ENCODE measurements at regions not wholly inside any gene's neighbourhood (a gene's known extent, or its start where the extent isn't known, plus 50 kb on each side); places are given as distances from the start of the nearest gene placed in this dataset.

DNA sequence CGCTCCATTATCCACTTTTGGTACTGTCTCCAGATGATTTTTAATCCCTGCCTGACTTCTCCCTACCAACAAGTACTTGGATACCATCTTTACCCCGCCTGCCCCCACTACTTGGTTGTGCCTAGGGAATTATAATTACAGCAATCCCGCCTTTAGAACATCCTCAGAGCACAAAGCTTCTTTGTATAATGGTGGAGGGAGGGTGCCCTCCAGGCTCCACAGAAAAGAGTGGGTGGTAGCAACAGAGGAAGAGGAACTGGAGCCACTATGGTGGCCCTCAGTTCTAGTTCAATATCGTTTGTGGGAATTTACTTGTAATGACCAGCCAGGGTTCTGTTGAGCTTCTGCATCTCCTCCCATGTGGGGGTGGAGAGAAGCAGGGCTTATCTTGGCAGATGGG lies 79.0 kb upstream of the RNF38 start:
- no peaks in the 10 kb centered on the region; the same call in 1 of the 2 replicates for H3K79me2 ChIP-seq (ENCODE audit: low read depth)
- H2AFZ ChIP-seq, result no peak overlapping the region
- H3K4me2 ChIP-seq, result no peak overlapping the region
- H3F3A ChIP-seq (ENCODE audit: insufficient read depth, low read depth), result no peaks in the 10 kb centered on the region
- no peak overlapping the region for H3K4me3 ChIP-seq
- intact Hi-C loops (cut with micrococcal nuclease; ENCODE audit: unreplicated experiment), result no loop called here
- no peaks in the 10 kb centered on the region for H3K9me2 ChIP-seq (ENCODE audit: insufficient read depth)
- no peak for DNase-seq
- no peaks in the 10 kb centered on the region for H3K36me3 ChIP-seq (ENCODE audit: low read depth)
- no peak overlapping the region for H3K27ac ChIP-seq
- BruUV-seq (replicated peaks), result no TSS peak
- H4K20me1 ChIP-seq (ENCODE audit: insufficient read depth), result no peaks in the 10 kb centered on the region
- H3K4me1 ChIP-seq (replicated peaks; ENCODE audit: insufficient read depth), result no peaks in the 10 kb centered on the region
- TF ChIP-seq EZH2 (IDR thresholded peaks at IDR 0.05; ENCODE audit: low read depth), result no peak
- TF ChIP-seq, protein P1, sequence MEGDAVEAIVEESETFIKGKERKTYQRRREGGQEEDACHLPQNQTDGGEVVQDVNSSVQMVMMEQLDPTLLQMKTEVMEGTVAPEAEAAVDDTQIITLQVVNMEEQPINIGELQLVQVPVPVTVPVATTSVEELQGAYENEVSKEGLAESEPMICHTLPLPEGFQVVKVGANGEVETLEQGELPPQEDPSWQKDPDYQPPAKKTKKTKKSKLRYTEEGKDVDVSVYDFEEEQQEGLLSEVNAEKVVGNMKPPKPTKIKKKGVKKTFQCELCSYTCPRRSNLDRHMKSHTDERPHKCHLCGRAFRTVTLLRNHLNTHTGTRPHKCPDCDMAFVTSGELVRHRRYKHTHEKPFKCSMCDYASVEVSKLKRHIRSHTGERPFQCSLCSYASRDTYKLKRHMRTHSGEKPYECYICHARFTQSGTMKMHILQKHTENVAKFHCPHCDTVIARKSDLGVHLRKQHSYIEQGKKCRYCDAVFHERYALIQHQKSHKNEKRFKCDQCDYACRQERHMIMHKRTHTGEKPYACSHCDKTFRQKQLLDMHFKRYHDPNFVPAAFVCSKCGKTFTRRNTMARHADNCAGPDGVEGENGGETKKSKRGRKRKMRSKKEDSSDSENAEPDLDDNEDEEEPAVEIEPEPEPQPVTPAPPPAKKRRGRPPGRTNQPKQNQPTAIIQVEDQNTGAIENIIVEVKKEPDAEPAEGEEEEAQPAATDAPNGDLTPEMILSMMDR (conservative IDR thresholded peaks at IDR 0.05), result no peak
- ChIA-PET POLR2A (ENCODE audit: unreplicated experiment) (no interaction called here), CTCF (no interaction called here)
- no peaks in the 10 kb centered on the region for H3K9me3 ChIP-seq (ENCODE audit: insufficient read depth, low read depth)
- H3K27me3 ChIP-seq (ENCODE audit: insufficient read depth, low read depth), result no peaks in the 10 kb centered on the region

DNA sequence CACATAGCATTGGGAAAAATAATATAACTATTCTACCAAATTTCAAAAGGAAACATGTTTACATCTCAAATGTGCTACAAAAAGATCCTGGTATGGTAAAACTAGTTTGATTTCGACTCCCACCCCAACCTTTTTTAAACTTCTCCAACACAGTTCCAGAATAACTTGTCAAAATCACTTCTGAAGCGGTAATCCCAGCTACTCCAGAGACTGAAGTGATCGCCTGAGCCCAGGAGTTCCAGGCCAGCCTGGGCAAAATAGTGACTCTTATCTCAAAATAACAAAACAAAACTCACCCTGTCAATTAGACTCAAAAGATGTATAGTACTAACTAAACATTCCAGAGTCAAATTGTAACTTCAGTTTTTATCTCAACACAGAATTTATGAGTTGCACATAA lies 71.3 kb upstream of the RNF38 start:
- peak overlapping the region; percentile 39; the same call in 1 of the 2 replicates for H3K4me3 ChIP-seq
- no peaks in the 10 kb centered on the region for H4K20me1 ChIP-seq (ENCODE audit: insufficient read depth)
- H3K79me2 ChIP-seq (ENCODE audit: low read depth), result no peaks in the 10 kb centered on the region
- intact Hi-C loops (cut with micrococcal nuclease; ENCODE audit: unreplicated experiment), result no loop called here
- 0 out of 2 replicates have a peak overlapping the region, but pooled peaks have one; percentile 29 for H3K27ac ChIP-seq
- ChIA-PET POLR2A (ENCODE audit: unreplicated experiment) (interaction anchor here (0.6 kb wide), 1 partner anchor 145 kb away, joined by 11 read pairs; no protein-coding TSS in a partner anchor), CTCF (no interaction called here)
- no peaks in the 10 kb centered on the region for H3K27me3 ChIP-seq (ENCODE audit: insufficient read depth, low read depth)
- H3K9me3 ChIP-seq (ENCODE audit: insufficient read depth, low read depth), result no peaks in the 10 kb centered on the region
- H3K4me2 ChIP-seq, result peak overlapping the region; percentile 62
- H3K36me3 ChIP-seq (ENCODE audit: low read depth), result no peaks in the 10 kb centered on the region
- TF ChIP-seq, protein P1 (conservative IDR thresholded peaks at IDR 0.05), result no peak
- TF ChIP-seq EZH2 (IDR thresholded peaks at IDR 0.05; ENCODE audit: low read depth), result no peak
- DNase-seq, result no peak
- no TSS peak for BruUV-seq (replicated peaks)
- no peak overlapping the region; the same call in 1 of the 2 replicates for H2AFZ ChIP-seq
- no peaks in the 10 kb centered on the region for H3K4me1 ChIP-seq (replicated peaks; ENCODE audit: insufficient read depth)
- H3K9me2 ChIP-seq (ENCODE audit: insufficient read depth), result no peaks in the 10 kb centered on the region
- H3F3A ChIP-seq (ENCODE audit: insufficient read depth, low read depth), result no peaks in the 10 kb centered on the region

DNA sequence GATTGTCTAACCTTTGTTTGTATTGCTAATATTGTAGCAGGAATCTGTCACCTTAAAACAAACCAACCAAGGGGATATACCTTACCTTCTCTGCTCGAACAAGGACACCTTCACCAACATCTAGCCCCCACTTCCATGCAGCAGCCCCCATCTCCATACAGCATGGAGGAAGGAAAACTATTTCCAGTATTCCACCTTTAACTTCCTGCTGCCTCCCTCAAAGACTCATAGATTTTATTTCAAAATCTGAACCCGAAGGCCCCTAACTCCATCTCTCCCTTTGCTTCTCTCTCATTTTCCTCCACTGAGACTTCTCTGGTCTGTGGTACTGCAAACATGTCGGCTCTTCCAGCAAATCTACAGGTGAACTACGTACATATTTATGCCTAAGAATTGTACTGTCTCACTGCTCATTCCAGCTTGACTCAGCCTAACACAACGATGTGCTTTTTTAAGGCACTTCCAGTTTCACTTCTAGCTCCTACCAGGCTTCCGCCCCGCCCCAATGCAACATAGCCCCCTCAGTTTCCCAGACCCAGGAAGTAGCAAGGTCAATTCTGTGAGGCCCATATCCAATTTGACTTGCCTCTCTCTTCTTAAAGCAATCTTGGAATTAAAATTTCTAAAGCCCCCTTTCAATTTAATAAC lies 70.7 kb upstream of the RNF38 start:
- H2AFZ ChIP-seq, result peak overlapping the region; percentile 66; the same call in 1 of the 2 replicates
- H3K9me2 ChIP-seq (ENCODE audit: insufficient read depth), result no peaks in the 10 kb centered on the region
- peak overlapping the region; percentile 39; the same call in 1 of the 2 replicates for H3K4me3 ChIP-seq
- 0 out of 2 replicates have a peak overlapping the region, but pooled peaks have one; percentile 29 for H3K27ac ChIP-seq
- H3F3A ChIP-seq (ENCODE audit: insufficient read depth, low read depth), result no peaks in the 10 kb centered on the region
- H4K20me1 ChIP-seq (ENCODE audit: insufficient read depth), result no peaks in the 10 kb centered on the region
- ChIA-PET CTCF (no interaction called here), POLR2A (ENCODE audit: unreplicated experiment) (interaction anchor here (0.6 kb wide), 1 partner anchor 145 kb away, joined by 11 read pairs; no protein-coding TSS in a partner anchor)
- no peaks in the 10 kb centered on the region for H3K36me3 ChIP-seq (ENCODE audit: low read depth)
- peak in 1 of 2 experiments; percentile 35 for DNase-seq
- intact Hi-C loops (cut with micrococcal nuclease; ENCODE audit: unreplicated experiment), result no loop called here
- no peaks in the 10 kb centered on the region for H3K79me2 ChIP-seq (ENCODE audit: low read depth)
- BruUV-seq (replicated peaks), result TSS peak; percentile 50
- TF ChIP-seq, protein P1 (conservative IDR thresholded peaks at IDR 0.05), result no peak
- TF ChIP-seq EZH2 (IDR thresholded peaks at IDR 0.05; ENCODE audit: low read depth), result no peak
- H3K4me2 ChIP-seq, result peak overlapping the region; percentile 62
- H3K9me3 ChIP-seq (ENCODE audit: insufficient read depth, low read depth), result no peaks in the 10 kb centered on the region
- H3K27me3 ChIP-seq (ENCODE audit: insufficient read depth, low read depth), result no peaks in the 10 kb centered on the region
- no peaks in the 10 kb centered on the region for H3K4me1 ChIP-seq (replicated peaks; ENCODE audit: insufficient read depth)

Data from PC-9 (cell line).